NCI-H2227 treated with DMSO at 0.1 percent for 48 hours (cell line): ENCODE measurements at regions not wholly inside any gene's neighbourhood (a gene's known extent, or its start where the extent isn't known, plus 50 kb on each side); places are given as distances from the start of the nearest gene placed in this dataset.

Experiments
- DNase-seq: peaks from one replicate; lab custom pipeline; 2025; lab: John Stamatoyannopoulos, UW

DNA sequence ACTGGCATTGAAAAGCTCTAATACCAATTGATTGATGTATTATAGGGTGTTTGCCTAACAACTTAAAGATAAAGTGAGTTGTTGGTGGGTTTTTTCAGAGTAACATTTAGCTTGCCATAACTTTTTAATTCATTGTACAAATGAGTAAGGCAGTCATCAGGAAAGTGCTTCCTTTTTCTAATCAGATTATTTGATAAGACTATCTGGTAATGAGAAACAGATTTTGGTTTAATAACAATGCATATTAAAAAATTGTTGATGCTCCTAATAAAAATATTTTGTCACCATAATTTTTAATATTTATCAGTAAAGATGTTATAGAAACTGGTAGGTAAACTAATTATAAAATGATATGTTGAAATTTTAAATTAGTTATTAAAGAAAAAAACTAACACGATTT lies 51.3 kb downstream of the BLTP1 start:
- no peak for DNase-seq

DNA sequence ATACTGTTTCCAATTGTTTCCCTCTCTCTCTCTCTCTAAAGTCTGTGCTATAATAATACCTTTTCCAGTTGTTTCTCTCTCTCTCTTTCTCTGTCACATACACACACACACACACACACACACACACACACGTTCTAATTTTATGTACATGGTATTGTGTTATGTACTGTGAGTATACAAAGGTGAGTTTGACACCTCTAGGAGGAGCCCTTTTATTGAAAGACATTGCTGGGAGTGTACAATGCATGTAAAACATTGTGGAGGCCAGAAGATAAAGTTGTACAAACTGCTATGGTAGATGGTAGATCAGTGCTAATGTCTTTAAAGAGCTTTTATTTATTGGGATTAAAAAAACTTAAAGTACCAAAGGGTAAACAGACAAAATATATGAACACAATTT lies 53.6 kb downstream of the BLTP1 start:
- DNase-seq = peak; percentile 0

DNA sequence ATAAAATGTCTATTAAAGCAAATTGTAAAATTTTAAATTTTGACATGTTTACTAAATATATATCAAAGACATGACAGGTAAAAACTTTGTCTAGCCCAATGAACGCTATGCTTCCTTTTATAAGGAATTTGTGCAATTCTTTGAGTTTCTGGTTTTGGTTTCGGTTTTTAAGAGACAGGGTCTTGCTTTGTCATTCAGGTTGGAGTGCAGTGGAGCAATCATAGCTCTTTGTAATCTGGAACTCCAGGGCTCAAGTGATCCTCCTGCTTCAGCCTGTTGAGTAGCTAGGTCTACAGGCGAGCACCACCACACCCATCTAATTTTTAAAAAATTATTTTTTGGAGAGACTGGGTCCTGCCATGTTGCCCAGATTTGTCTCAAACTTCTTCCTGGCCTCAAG lies 60.7 kb downstream of the BLTP1 start:
- no peak for DNase-seq

DNA sequence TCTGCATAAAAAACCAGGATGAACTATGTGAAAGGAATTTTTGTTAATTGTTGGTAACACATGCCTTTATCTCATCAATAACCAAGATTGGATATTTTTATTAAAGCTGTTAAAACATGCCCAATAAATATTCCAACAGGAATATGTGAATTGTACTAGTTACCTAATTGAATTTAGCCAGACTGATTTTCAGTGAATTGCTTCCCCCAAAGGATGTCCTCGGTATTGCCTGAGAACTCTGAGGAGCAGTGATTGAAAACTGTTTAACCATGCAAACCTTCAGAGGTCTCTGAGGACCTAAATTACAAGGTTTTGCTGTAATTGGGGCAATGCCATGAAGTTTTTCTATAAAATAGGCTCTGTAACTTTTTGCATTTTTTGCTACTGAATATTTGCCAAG lies 66.6 kb downstream of the BLTP1 start:
- DNase-seq = no peak

DNA sequence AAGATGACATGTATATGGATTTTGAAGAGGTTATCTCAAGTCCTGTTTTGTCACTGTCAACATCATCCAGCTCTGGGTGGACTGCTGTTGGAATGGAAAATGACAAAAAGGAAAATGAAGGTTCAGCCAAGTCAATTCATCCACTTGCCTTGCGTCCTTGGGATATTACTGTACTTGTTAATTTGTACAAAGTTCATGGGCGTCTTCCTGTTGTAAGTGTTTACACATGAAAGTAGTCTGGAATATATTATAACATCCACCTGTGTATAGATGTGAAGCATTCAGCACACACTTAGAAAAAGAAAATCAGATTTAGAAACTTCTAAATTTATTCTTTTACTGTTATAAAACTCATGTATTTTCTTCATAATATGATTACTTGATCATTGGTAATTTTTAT lies 67.2 kb downstream of the BLTP1 start:
- no peak for DNase-seq

DNA sequence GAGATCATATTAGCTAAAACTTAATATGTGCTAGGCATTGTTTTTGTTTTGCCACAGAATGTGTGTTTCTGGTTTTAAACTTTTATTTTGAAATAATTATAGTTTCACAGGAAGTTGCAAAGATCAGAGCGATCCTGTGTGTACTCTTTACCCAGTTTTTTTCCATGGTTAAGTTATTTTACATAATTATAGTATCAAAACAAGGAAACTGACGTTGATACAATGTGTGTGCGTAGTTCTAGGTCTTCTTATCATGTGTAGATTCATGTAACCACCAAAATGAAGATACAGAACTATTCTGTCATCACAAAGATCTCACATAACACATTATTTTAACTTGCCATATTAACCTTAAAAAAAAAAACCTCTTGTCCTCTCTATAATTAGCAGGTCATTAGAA lies 69.2 kb downstream of the BLTP1 start:
- no peak for DNase-seq

DNA sequence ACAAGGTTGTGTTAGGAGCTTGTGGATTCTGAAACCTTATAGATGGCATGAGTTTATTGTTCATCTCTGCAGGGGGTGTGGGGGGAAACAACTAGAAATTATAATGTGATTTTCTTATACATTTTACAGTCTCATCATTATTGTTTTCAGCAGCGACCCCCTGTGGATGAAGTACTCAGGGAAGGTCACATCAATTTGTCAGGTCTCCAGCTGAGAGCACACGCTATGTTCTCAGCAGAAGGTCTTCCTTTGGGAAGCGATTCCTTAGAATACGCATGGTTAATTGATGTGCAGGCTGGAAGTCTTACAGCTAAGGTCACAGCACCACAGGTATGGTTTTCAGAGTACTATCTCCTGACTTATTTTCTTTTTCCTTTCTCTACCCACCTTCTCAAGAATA lies 72.2 kb downstream of the BLTP1 start:
- DNase-seq = no peak

DNA sequence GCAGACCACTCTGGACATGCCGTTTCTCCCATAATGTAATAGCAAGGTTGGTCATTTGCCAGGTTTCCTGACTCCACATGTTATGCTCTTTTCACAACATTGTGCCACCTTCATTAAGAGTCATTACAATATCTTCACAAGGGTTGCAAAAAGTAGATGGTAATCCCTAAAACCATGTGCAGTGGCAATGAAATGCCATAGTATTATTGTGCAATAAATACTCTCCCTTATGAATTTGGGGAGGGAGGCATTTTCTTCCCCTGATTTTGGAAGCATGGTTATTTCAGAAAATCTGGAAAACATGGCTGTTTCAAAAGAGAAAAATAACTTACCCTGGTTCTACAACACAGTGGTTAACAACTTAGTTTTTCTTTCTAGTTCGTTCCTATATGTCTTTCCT lies 75.1 kb downstream of the BLTP1 start:
- no peak for DNase-seq

DNA sequence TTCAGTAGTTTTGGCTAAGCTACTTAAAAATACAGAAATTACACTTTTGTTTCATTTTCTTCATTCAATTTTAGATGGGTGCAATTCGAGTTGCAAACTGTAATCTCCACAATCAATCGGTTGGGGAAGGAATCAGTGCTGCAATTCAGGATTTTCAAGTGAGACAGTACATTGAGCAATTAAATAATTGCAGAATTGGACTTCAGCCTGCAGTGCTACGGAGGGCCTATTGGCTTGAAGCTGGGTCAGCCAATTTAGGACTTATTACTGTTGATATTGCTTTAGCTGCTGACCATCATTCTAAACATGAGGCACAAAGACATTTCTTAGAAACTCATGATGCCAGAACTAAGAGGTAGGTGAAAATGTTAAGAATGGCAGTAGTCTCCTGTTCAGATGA lies 77.7 kb downstream of the BLTP1 start:
- no peak for DNase-seq

DNA sequence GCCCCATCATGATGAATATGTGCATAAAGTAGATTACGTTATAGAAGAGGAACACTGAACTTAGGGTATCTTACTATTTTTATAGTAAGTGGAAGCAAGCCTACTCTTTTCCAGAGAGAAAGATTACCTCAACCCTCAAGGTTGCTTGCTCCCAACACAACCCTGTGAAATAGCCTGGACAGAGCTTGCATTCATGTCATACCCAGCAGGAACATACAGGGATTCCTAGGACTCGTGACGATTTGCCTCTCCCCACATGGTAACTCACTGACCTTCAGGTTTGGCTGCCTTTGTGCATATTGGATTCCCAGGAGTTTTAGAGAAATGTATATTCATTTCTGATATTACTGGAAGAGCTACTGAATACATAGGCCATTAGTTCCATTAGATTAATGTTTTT lies 80.5 kb downstream of the BLTP1 start:
- DNase-seq = no peak

DNA sequence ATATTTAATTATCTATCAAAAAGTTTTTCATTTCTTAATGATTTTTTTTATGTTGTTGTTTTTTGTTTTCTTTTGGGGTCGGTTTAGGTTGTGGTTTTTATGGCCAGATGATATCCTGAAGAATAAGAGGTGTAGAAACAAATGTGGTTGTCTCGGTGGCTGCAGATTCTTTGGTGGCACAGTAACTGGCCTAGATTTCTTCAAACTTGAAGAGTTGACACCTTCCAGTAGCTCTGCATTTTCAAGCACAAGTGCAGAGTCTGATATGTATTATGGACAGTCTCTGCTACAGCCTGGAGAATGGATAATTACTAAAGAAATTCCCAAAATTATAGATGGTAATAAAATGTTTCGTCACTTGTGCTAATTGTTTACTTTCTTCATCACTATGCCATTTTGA lies 82.6 kb downstream of the BLTP1 start:
- no peak for DNase-seq

DNA sequence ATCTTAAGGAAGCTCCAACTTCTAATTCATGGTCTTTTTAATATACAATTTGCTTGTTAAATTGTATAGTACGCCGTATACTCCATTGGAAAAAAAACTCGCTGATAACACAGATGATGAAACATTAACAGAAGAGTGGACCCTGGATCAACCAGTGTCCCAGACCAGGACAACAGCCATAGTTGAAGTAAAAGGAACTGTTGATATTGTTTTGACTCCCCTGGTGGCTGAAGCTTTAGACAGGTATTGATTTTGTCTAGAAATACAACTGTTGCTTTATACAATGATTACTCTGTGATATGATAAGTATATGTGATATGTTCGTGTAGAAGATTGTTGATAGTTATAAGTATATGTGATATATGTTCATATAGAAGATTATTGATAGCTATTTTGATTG lies 91.7 kb downstream of the BLTP1 start:
- DNase-seq = no peak

DNA sequence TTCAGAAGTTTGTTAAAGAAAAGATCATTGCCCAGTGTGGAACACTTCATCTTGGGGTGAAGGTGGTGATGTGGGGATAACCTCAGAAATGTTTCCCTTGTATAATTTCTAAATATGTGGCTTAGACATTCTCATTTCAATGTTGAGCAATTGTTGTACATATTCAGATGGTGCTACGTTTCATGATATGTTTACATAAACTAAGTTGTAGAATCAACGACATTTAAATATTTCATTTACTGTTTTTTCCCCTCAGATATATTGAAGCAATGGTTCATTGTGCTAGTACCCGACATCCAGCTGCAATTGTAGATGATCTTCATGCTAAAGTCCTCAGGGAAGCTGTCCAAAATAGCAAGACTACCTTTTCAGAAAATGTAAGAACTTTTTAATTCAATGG lies 92.6 kb downstream of the BLTP1 start:
- DNase-seq = no peak

DNA sequence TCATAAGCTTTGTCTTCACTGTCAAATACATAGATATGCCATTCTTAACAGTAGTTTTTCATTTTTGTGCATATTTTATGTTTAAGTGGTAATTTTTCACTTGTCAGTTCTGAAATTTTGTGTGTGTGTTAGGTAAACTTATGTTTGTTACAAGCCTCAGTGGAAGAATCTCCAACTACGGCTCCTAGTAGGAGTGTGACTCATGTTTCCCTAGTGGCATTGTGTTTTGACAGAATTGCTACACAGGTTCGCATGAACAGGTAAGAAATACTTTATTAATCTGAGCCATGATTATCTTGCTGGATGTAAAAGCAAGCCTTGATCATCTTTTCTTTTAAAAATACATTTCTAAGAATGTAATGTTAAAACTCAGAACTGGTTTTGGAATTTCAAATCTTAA lies 94.4 kb downstream of the BLTP1 start:
- DNase-seq = no peak

DNA sequence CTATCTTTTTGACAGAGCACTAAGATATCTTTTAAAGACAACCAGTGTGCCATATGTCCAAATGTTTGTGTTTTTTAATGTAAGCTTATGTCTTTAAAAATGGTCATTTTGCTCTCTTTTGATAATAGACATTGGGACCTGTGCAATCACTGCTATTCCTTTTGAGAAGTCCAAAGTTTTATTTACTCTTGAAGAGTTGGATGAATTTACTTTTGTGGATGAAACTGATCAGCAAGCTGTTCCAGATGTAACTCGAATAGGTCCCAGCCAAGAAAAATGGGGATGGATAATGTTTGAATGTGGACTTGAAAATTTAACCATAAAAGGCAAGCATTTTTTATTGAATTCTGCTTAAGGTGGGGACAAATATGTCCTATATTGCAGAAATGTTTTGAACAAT lies 97.2 kb downstream of the BLTP1 start:
- DNase-seq = no peak

DNA sequence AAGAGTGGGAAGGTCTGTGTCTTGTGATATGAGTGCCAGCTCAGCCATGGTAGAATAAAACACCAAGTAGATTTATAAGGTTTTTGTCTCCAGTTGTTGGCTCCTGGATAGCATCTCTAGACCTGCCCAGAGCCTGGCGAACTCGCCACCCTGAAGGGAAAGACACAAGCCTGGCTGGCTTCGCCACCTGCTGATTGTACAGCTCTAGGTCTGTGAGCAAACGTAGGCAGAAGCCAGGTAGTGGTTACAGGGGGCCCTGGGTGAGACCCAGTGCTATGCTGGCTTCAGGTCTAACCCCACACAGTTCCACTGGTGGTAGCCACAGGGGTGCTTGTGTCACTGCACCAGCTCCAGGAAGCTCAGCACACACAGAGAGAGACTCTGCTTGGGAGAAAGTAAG lies 100.5 kb downstream of the BLTP1 start:
- DNase-seq = no peak

DNA sequence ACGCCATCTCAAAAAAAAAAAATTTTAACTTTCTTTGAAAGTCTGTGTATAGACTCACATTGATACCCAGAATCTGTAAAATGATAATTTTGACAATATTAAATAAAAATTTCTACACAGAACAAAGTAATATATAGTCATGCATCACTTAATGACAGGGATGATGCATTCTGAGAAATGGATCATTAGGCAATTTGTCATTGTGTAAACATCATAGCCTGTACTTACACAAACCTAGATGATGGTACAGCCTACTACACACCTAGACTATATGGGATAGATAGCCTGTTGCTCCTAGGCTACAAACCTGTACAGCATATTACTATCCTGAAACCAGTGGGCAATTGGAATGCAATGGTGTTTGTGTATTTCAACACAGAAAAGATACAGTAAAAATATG lies 107.7 kb downstream of the BLTP1 start:
- DNase-seq = no peak

DNA sequence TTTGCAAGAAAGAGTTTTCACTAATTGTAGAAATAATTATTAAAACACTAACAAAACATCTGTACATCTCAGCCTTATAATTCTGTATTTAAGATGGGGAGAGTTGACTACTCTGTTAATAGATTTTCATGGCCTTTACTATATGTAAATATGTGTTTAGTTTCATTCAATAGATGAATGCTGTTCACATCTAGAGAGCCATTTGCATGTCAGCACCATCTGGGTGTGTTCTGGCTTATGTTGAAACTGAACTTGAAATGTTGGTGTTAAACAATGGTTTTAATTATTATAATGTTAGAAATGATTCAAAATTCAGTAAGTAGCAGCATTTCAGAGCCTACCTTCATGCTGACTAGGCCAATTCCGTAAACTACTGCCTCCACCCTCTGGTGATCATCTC lies 102.5 kb upstream of the ADAD1 start:
- DNase-seq = no peak

DNA sequence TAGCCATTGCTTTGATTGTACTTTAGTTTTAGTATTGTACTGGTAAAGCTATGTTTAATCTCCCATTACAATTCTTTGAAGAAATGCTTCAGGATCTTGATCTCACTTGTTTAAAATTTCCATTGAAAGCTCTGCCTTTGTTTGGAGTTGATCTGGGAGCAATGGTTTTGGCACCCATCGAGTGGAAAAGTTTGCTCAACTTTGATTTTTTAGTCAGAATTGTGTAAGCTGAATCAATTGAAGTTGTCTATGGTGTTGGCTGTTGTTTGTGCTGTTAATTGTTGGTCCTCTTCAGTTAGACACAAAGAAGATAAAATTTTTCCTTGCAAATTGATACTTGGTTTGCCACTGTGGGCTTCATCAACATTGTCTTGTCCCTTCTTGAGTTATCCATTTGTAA lies 99.8 kb upstream of the ADAD1 start:
- DNase-seq = no peak

DNA sequence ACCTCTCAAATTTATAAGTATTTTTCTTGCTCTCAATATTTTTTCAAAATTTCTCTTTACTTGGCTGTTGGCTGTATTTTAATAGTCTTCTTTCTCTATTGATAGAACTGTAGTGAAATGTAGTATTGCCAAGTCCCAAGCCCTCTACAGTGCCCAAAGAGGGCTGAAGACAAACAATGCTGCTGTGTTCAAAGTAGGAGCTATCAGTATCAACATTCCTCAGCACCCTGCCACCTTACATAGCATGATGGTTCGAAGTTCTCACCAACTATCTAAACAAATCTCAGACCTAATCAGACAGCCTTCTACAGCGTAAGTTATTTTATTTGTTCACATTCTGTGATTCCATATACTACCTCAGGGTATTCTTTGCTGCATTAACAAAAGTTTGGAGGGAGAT lies 99.1 kb upstream of the ADAD1 start:
- no peak for DNase-seq

DNA sequence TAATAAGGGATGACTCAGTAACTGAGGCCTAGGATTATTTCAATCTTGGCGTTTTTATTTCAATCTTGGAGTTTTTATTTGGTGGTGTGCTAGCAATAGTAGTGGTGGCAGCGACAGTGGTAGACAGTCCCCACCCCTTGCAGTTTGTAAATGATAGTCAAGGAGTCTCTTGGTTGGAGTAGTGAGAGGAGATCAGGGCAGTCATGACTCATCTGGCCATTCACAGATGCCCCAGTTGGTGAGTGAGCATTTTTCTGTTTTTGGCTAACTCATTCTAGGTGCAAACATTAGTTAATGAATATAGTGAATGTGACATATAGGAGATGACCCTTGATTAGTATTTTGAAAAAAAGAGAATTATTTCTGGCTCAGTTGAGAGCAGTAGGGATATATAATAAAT lies 93.5 kb upstream of the ADAD1 start:
- no peak for DNase-seq

DNA sequence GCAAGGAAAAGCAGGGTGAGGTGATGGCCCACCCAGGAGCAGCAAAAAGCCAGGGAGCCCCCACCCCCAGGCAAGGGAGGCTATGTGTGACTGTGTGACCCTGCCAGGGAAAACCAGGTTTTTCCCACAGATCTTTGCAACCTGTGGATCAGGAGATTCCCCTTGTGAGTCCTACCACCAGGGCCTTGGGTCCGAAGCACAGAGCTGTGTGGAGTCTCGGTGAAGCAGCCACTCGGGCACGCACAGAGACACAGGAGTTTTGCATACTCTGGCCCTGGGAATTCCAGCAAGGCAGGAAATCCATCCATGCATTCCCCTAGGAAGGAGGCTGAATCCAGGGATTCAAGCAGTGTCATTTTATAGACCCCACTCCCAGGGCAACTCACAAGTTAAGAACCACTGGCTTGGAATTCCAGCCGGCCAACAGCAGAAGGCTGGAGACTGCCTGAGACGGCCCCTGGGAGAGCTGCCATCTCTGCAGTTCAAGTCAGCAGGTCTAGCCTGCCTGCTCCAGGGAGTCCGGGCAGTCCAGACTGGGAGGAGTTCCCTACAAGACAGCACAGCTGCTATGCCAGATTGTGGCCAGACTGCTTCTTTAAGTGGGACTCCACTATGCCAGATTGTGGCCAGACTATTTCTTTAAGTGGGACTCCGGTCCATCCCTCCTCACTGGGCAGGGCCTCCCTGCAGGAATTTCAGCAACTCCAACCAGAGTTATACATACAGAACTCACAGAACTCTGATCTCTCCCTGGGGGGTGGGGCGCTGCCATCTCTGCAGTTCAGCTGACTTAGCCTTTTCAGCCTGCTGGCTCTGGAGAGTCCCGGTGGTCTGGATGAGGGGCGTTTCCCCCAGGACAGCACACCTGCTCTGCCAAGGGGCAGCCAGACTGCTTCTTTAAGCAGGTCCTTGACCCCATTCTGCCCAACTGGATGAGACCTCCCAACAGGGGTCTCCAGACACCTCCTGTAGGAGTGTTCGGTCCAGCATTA lies 85.1 kb upstream of the ADAD1 start:
- no peak for DNase-seq

DNA sequence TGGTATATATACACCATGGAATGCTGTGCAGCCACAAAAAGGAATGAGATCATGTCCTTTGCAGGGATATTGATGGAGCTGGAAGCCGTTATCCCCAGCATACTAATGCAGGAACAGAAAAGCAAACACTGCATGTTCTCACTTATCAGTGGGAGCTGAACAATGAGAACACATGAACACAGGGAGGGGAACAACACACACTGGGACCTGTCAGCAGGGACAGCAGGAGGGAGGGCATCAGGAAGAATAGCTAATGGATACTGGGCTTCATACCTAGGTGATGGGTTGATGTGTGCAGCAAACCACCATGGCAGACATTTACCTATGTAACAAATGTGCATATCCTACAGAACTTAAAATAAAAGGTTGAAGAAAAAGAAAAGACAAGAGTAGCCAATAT lies 81.1 kb upstream of the ADAD1 start:
- no peak for DNase-seq

DNA sequence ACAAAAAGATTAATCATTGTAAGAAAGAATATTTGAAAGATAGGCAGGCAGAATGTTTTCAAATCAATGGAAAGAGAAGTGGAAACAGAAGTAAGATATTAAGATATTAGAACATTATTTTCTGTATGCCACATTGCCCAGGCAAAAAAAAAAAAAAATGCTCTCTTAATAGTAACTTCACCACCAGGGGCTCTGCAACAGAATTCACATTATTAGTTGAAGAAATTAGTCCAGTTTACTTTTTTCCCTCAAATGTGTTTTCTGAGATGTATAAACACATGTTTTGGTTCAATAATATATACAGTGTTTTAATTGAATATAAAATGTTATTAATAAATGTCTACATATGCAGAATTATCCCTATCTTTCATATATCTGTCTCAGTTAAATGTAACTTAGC lies 78.0 kb upstream of the ADAD1 start:
- DNase-seq = no peak
